Loucy (cell line): ENCODE measurements at regions not wholly inside any gene's neighbourhood (a gene's known extent, or its start where the extent isn't known, plus 50 kb on each side); places are given as distances from the start of the nearest gene placed in this dataset.

Experiments
- H2AFZ ChIP-seq: fragments of 200-600 bp; sonication (generic); 2 replicates; pipeline ENCODE4 v1.6.0; 2016; ENCODE audit warnings: antibody characterized with exemption, mild to moderate bottlenecking, low read length, moderate library complexity
- H3F3A ChIP-seq: fragments of 200-600 bp; 2 replicates; pipeline ENCODE4 v1.6.0; 2016; ENCODE audit warnings: antibody characterized with exemption, low read depth, mild to moderate bottlenecking
- H3K27me3 ChIP-seq: fragments of 200-600 bp; sonication (generic); 2 replicates; pipeline ENCODE4 v1.6.1; 2014; ENCODE audit warnings: low read length, mild to moderate bottlenecking; ENCODE audit not compliant: insufficient read depth, poor library complexity, severe bottlenecking
- H3K36me3 ChIP-seq: fragments of 200-600 bp; sonication (generic); 2 replicates; pipeline ENCODE4 v1.6.1; 2016; ENCODE audit warnings: low read length; ENCODE audit not compliant: insufficient read depth
- H3K4me1 ChIP-seq: fragments of 200-600 bp; sonication (generic); 2 replicates; pipeline ENCODE4 v1.5.1; 2014; ENCODE audit warnings: low read length, mild to moderate bottlenecking; ENCODE audit not compliant: insufficient read depth, poor library complexity, severe bottlenecking
- H3K4me2 ChIP-seq: fragments of 200-600 bp; sonication (generic); 2 replicates; pipeline ENCODE4 v1.6.0; 2014; ENCODE audit warnings: antibody characterized with exemption, low read length, low read depth, mild to moderate bottlenecking; ENCODE audit not compliant: poor library complexity, severe bottlenecking
- H3K4me3 ChIP-seq: fragments of 200-600 bp; sonication (generic); 2 replicates; pipeline ENCODE4 v1.5.1; 2014; ENCODE audit warnings: low read length, mild to moderate bottlenecking, mixed read lengths; ENCODE audit not compliant: poor library complexity, severe bottlenecking
- H3K79me2 ChIP-seq: fragments of 200-600 bp; sonication (generic); 2 replicates; pipeline ENCODE4 v1.6.1; 2014; ENCODE audit warnings: low read length; ENCODE audit not compliant: insufficient read depth
- H3K9ac ChIP-seq: fragments of 200-600 bp; sonication (generic); 2 replicates; pipeline ENCODE4 v1.6.0; 2014; ENCODE audit warnings: mild to moderate bottlenecking, low read depth, low read length, moderate library complexity; ENCODE audit not compliant: poor library complexity, severe bottlenecking
- H3K9me2 ChIP-seq: fragments of 200-600 bp; sonication (generic); replicated peaks from 2 replicates; pipeline ENCODE4 v1.6.1; 2016; ENCODE audit warnings: low read depth, low read length, mixed read lengths
- H3K9me3 ChIP-seq: fragments of 200-600 bp; sonication (generic); 2 replicates; pipeline ENCODE4 v1.6.1; 2014; ENCODE audit warnings: mild to moderate bottlenecking, antibody characterized with exemption, low read length, low read depth; ENCODE audit not compliant: insufficient read depth
- H4K20me1 ChIP-seq: fragments of 200-600 bp; sonication (generic); 2 replicates; pipeline ENCODE4 v1.6.0; 2014; ENCODE audit warnings: antibody characterized with exemption, low read length, mild to moderate bottlenecking; ENCODE audit not compliant: insufficient read depth, poor library complexity, severe bottlenecking
- CTCF ChIP-seq: fragments of 200-600 bp; sonication (generic); conservative IDR thresholded peaks from 2 replicates; pipeline ENCODE4 v1.5.1; 2014; ENCODE audit warnings: mild to moderate bottlenecking, antibody characterized with exemption, low read length
- EZH2phosphoT487 ChIP-seq: fragments of 200-600 bp; IDR thresholded peaks from 2 replicates; pipeline ENCODE4 v1.6.1; 2018; ENCODE audit warnings: antibody characterized with exemption, mild to moderate bottlenecking, moderate library complexity, borderline replicate concordance

GRCh38 chr5:67541875-67542274, 345.3 kb upstream of the CD180 start:
- Histone ChIP-seq H3K79me2 (no peaks in the 10 kb centered on the region), H3K9me2 (no peaks in the 10 kb centered on the region), H4K20me1 (no peaks in the 10 kb centered on the region), H3K4me1 (peaks cover 5% of the 10 kb centered on the region), H3K4me3 (no peak overlapping the region), H2AFZ (no peak overlapping the region), H3K9ac (no peak overlapping the region), H3K36me3 (no peaks in the 10 kb centered on the region), H3K9me3 (no peaks in the 10 kb centered on the region), H3F3A (no peaks in the 10 kb centered on the region), H3K27me3 (no peaks in the 10 kb centered on the region), H3K4me2 (no peak overlapping the region)
- no peak for TF ChIP-seq EZH2phosphoT487
- no peak for TF ChIP-seq CTCF

DNA sequence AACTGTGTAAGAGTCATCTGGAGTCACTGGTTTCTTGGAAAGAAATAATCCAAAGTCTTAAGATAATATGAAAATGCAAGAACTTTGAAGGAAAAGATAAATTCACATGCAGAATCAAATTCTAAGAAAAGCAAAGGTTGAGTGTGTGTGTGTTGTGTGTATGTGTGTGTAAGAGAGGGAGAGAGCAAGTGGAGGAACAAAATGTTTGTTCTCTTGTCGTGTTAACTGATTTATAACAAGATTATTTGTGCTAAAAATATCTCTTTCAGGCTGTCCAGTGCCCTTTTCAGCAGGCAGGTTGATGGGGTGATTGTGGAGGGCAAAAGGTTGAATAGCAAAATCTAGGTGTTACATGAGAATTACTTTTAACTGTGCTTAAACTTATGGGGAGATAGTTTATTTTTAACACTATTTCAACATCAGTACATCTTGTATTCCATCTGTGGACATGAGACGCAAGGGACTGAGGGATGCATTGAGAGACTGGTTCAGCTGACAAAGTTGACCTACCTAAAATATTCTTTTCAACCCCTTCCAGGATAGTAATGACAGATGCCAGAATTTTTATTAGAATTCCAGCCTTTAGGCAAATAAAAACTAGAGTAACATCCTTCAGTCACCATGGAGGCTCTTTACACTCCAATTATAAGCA, 342.4 kb upstream of the CD180 start:
- Histone ChIP-seq H3K27me3 (no peaks in the 10 kb centered on the region), H3K4me3 (no peak overlapping the region), H3F3A (no peaks in the 10 kb centered on the region), H4K20me1 (no peaks in the 10 kb centered on the region), H2AFZ (no peak overlapping the region), H3K9me3 (no peaks in the 10 kb centered on the region), H3K36me3 (no peaks in the 10 kb centered on the region), H3K9ac (no peak overlapping the region), H3K9me2 (no peaks in the 10 kb centered on the region), H3K4me2 (no peak overlapping the region), H3K4me1 (peaks cover 5% of the 10 kb centered on the region), H3K79me2 (no peaks in the 10 kb centered on the region)
- TF ChIP-seq EZH2phosphoT487 = no peak
- TF ChIP-seq CTCF = no peak

DNA sequence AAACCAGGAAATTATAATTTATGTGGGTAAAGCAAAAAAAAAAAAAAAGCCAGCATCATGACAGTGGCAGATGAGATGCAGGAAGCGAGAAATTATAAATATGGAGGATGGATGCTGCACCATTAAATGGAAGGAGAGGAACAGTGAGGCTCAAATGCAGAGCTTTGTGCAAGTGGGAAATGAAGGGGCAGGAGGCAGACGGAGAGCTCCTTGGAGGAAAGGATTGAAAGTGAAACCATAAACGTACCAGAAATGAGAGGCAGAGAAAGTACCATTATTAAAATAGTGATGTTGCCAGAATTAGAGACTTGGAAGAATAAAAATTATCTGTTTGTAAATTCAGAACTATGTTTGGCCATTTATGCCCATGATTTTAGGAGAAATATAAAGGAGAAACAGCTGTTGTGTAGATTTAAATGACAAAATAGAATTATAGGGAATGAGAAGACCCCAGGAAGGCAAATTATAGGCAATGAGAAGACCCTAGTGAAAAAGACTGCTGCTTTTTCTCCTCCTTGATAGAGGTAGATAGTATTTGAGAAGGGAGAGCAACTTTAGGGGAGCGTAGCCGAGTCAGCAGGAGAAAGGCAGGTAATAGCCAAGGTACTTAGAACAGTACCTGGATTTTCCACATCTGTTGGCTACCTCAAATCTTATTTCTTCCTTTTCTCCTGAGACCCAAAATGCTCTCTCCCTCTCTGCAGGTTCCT, 341.0 kb upstream of the CD180 start:
- no peaks in the 10 kb centered on the region for H3K79me2 ChIP-seq
- H3K9me2 ChIP-seq = no peaks in the 10 kb centered on the region
- H3K9me3 ChIP-seq = no peaks in the 10 kb centered on the region
- H3K27me3 ChIP-seq = no peaks in the 10 kb centered on the region
- peaks cover 5% of the 10 kb centered on the region for H3K4me1 ChIP-seq
- H3K36me3 ChIP-seq = no peaks in the 10 kb centered on the region
- H3F3A ChIP-seq = no peaks in the 10 kb centered on the region
- peak overlapping the region; percentile 12 for H3K4me3 ChIP-seq
- TF ChIP-seq CTCF (no peak), EZH2phosphoT487 (no peak)
- H4K20me1 ChIP-seq = no peaks in the 10 kb centered on the region
- H3K4me2 ChIP-seq = peak overlapping the region; percentile 40
- H3K9ac ChIP-seq = no peak overlapping the region
- H2AFZ ChIP-seq = peak overlapping the region; percentile 67
